ENCODE measurements at regions not wholly inside any gene's neighbourhood (a gene's known extent, or its start where the extent isn't known, plus 50 kb on each side); places are given as distances from the start of the nearest gene placed in this dataset.
"Not testable (repeated sequence)": the region's sequence is repeated elsewhere in the genome, so short reads cannot be mapped to it uniquely, and the experiment has no call there.

DNA sequence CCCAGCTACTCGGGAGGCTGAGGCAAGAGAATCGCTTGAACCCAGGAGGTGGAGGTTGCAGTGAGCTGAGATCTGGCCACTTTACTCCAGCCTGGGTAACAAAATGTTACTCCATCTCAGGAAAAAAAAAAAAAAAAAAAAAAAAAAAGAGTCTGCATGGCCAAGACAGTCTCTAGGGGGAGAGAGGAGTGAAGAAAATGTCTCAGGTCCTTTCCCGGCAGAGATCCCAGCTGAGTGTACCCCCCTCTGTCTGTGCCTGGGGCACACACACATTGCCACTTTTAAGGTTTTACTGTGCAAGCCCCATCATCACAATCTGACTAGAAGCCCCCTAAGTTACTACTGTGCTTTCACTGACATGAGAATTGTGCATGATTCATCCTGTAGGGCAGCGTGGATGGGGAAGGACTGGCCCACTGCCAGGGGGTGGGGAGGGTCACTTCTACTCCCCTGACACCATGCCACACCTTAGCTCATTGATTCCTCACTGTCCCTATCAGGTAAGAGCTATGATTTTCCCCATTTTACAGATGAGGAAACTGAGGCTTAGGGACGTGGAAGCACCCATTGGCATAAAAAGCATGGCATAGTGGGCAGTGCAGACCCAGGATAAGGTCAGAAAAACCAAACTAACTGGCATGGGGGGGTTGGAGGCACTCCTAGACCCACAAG lies 102.3 kb upstream of the LARP1 start:
- DNase-seq = no peak

DNA sequence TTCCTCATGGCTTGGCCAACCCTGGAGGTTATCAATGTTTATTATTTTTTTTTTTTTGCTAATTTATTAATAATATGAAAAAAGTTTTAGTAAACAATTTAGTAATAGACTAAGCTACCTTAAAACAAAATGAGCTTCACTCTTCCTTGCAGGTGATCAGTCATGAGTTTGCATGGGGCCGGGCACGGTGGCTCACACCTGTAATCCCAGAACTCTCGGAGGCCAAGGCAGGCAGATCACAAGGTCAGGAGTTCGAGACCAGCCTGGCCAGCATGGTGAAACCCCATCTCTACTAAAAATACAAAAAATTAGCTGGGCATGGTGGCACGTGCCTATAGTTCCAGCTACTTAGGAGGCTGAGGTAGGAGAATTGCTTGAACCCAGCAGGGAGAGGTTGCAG lies 103.4 kb upstream of the LARP1 start:
- not testable (repeated sequence) for DNase-seq

DNA sequence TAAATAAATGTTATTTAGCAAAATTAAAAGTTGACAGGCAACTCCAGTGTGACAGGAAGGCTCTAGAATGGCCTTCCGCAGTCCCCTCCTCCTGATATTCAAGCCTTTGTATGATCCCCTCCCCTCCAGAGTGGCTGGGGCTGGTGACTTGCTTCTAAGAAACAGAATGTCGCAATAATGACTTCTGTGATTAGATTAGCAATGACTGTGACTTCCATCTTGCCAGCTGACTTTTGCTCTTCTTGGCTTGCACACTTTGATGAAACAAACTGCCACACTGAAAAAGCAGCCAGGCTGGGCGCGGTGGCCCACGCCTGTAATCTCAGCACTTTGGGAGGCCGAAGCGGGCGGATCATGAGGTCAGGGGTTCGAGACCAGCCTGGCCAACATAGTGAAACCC lies 106.5 kb upstream of the LARP1 start:
- DNase-seq = no peak

DNA sequence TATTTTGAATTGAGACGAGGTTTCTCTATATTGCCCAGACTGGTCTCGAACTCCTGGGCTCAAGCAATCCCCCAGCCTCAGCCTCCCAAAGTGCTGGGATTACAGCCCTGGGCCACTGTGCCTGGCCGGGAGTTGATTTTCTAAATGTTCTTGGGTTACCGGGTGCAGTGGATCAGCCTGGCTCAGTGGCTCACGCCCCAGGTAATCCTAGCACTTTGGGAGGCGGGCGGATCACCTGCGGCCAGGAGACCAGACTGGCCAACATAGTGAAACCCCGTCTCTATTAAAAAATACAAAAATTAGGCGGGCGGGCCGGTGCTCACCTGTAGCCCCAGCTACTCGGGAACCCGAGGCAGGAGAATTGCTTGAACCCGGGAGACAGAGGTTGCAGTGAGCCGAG lies 106.9 kb upstream of the LARP1 start:
- no peak for DNase-seq

DNA sequence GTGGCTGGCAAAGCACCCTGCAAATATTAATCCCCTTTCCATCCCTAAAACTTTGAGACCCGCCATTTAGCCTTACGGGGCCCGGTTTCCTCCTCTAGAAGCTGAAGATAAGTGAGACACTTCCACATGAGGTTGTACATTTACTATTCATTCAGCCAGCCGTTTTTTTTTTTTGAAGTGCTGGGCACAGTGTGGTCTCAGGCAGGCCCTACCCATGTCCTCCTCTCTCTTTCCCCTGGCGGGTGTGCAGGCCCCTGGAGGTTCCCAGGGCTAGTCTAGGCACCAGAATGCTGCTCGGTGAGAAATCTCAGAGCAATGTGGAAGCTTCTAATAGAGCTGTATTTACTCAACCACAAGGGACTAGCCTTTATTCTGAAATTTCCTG lies 107.4 kb upstream of the LARP1 start:
- no peak for DNase-seq

DNA sequence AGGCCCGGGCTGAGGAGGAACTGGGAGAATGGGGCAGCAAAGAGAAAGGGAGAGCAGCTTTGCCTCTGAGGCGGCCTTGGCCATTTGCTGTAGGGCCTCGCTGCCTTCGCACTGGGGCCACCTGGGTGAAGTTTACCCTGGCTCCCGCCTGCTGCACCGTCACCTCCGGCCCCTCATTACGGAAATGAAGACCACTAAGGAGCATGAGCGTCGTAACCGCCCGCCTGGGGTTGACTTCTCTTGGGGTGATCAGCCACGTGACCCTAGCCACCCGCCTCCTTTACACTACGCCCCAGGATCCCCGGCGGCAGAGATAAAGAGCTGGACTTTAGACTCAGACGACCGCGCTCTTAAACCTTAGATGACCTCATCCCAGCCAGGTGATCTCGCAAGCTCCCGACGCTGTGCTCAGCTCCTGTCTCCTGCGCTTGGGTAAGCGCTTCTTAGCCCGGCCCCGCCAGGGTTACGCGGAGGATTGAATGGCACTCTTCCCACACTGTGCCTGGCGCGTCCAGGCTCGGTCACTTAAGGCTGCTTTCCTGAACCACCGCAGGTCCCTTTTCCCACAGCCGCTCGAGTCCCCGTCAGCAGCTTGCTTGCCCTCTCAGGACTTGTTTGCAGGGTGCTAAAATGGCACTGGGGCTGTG lies 107.9 kb upstream of the LARP1 start:
- no peak for DNase-seq

DNA sequence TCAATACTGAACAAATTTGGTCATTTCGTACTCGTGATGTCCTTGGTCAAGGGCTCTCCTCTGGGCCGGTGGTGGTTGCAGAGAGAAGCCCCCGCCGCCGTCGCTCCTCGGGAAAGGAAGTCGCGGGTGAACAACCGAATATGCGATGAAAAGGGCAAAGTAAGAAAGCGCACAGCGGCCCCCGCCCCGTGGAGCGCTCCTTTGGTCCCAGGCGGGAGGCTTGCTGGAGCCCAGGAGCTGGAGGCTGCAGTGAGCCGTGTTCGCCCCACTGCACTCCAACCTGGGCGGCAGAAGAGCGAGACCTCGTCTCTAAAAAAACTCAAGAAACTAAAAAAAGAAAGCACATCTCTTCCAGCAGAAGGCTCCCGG lies 108.4 kb upstream of the LARP1 start:
- DNase-seq = no peak

DNA sequence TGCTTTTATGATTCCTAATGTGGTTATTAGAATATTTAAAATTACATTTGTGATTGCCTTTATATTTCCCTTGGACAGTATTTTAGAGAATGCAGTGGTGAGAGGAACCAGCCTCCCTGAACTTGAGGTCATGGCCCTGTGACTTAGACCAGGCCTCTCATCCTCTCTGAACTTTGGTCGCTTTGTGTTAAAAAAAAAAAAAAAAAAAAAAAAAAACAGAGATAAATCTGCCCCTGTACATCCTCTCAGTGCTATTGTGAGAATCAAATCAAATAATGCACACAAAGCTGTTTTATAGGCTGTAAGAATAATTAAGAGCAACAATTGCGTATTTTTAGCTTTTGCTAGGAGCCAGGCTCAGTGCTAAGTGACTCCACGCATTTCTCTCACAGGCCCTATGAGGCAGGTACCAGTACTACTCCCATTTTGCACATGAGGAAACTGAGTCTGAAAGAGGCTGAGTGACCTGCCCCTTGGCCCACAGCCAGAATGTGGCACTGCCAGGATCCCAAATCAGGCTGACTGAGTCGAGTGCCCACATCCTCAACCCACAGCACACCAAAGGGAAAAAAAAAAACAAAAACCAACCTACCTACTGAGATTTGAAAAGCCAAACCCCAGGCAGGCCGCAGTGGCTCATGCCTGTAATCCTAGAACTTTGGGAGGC lies 110.3 kb upstream of the LARP1 start:
- no peak for DNase-seq

DNA sequence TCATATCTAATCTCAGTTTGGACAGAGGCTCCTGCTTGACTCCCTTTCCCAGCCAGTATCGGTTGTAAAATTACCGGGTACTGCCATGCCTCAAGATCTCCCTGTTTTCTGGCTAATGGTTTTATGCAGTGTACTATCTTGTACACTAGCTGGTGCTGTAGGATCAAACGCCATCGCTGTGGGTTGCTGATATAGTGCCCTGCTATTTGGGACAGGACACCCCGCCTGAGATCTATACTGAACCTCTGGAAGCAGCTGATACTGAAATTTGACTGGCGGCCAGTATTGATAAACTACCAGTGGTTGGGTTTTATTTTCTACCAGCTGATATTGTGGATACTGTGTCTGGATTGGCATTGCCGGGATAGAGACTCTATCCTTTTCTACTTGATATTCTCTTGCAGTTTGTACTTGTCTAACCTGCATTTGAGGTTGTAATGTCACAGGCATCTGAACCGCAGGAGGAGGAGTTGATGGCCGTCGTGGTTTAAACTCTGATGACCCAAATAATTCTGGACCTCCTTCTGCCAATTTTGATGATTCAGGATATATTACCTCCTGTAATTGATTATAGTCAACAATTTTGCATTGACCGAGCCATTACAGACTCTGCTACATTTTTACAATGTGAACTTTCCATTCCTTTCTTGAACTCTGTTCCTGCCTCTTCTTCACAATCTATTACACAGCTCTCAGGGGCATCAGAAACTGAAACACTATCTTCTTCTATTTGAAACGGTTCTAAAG lies 112.5 kb upstream of the LARP1 start:
- no peak for DNase-seq

DNA sequence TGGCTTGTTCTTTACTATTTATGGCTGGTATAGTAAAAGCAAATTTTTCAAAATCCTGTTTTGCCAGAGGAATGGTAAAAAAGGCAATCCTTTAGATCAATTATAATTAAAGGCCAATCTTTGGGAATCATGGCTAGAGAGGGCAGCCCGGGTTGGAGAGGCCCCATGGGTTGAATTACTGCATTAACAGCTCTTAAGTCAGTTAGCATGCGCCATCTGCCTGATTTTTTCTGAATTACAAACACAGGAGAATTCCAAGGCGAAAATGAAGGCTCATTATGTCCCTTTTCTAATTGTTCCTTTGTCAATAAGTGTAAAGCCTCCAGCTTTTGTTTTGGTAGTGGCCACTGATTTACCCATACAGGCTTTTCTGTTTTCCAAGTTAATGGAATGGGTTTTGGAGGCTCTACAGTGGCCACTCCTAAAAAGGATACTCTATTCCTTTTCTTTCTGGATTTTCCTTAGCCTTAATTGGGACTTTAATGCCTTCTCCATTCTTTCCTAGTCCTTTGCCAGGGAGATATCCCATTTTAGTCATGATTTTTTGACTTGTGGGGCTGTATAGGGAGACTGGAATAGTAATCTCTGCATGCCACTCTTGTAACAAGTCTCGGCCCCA lies 114.9 kb upstream of the LARP1 start:
- not testable (repeated sequence) for DNase-seq

DNA sequence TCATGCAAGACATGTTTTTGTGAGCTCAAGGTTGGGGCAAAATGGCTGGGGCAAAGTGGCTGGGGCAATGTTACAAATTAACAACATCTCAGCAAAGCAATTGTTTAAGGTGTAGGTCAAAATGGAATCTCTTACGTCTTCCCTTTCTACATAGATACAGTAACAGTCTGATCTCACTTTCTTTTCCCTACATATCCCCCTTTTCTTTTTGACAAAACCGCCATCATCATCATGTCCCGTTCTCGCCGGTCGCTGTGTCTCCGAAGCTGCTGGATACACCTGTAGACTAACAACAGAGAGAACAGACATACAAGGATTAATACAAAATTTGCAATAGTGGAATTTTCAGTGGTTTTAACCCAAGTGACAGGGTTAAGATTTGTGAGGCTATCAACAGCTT lies 118.4 kb upstream of the LARP1 start:
- not testable (repeated sequence) for DNase-seq

DNA sequence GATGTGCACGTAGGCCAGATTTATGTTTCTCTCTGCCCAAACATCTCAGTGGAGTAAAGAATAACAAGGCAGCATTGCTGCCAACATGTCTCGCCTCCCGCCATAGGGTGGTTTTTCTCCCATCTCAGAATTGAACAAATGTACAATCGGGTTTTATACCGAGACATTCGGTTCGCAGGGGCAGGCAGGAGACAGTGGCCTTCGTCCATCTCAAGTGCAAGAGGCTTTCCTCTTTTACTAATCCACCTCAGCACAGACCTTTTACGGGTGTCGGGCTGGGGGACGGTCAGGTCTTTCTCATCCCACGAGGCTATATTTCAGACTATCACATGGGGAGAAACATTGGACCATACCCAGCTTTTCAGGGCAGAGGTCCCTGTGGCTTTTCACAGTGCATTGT lies 118.9 kb upstream of the LARP1 start:
- not testable (repeated sequence) for DNase-seq

DNA sequence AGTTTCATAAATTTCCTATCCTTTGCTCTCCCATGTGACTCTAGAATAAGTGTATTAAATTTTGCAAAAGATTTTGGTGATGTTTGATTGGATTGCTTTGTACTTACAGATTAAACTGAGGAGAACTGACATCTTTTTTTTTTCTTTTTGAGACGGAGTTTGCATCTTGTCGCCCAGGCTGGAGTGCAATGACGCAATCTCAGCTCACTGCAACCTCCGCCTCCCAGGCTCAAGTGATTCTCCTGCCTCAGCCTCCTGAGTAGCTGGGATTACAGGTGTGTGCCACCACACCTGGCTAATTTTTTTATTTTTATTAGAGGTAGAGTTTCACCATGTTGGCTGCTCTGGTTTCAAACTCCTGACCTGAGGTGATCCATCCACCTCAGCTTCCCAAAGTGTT lies 121.4 kb upstream of the LARP1 start:
- not testable (repeated sequence) for DNase-seq

DNA sequence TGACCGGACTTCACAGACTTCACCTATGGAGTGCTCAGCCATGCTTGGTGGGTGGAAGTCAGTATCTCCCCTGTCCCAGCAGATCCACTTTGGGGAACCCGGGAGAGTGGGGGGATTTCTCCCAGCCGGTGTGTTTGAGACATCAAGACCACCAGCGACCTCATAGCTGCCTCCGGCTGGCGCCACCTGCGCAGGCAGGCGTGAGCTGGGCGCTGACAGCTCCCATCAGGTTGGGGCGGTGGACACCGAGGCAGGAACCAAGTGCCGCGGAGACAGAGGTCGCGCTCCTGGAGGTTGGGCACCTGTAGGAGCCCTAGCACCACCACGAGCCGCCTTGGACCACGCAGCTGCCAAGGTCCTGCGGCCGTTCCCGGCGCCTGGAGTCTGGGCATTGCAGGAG lies 124.0 kb upstream of the LARP1 start:
- DNase-seq = no peak

DNA sequence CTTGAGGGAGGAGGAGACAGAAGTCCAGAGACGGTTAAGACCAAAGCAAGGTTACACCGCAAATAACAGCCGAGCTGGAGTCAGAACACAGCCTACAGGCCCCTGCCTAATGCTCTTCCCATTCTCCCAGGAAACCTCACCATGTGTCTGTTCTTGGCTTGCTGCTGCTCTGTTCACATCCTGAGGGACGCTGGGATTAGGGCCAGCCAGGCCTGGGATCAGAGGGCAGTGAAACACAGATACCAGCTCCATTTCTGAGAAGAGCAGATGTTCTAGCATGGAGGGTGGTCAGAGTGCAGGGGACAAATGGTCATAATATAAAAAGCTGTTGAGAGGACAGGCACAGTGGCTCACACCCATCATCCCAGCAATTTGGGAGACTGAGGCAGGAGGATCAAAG lies 124.8 kb upstream of the LARP1 start:
- no peak for DNase-seq

DNA sequence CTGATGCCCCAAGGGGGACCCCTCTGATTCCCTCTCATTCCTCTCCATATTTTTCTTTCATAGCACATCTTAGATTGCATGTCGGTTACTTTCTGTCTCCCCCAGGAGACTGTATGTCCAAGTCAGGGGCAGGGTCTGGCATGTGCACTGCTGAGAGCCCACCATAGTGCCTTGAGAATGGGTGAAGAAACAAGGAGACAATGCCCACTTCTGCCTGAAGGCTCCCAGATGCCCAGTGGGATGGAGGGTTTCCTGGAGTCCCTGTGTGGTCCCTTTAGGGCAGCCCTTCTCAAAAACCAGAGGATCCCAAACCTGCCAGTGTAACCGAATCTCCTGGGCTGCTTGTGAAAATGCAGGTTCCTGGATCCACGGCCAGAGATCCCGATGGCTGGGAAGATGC lies 126.5 kb upstream of the LARP1 start:
- DNase-seq = no peak

DNA sequence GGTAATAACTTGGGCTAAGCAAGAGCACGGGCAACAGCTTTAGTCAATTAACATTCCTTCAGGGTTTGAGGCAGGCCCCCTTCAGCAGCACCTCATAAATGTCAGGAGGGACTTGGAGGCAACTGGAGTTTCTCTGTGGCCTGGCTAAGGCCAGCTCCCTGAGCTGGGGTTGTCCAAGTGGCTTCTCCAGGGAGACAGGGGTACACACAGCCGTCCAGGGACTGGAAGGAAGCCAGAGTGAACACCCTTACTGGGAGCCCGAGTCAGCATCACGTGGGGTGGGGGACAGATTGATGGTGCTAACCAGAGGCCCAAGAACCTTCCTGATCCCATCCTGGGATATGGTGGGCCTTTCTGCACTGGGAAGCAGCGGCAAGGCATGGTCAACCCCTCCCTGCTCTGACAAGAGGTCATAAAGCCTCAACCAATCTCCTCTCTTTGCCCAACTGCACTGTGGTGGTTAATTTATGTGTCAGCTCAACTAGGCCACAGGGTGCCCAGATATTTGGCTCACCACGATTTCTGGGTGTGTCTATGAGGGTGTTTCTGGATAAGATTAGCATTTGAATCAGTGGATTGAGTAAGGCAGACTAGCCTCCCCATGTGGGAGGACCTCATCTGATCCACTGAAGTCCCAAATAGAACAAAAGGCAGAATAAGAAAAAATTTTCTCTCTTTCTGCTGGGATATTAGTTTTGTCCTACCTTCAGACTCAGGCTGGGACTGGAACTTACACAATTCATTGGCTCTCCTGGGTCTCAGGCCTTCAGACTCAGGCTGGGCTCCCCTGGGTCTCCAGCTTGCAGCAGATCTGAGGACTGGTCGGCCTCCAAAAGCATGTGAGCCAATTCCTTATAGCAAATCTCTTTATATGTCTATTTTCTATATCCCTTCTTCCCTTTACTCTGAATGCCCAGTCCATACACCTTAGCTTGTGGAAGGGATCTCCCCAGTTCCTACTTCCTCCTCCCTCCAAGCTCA lies 127.2 kb upstream of the LARP1 start:
- DNase-seq = no peak

DNA sequence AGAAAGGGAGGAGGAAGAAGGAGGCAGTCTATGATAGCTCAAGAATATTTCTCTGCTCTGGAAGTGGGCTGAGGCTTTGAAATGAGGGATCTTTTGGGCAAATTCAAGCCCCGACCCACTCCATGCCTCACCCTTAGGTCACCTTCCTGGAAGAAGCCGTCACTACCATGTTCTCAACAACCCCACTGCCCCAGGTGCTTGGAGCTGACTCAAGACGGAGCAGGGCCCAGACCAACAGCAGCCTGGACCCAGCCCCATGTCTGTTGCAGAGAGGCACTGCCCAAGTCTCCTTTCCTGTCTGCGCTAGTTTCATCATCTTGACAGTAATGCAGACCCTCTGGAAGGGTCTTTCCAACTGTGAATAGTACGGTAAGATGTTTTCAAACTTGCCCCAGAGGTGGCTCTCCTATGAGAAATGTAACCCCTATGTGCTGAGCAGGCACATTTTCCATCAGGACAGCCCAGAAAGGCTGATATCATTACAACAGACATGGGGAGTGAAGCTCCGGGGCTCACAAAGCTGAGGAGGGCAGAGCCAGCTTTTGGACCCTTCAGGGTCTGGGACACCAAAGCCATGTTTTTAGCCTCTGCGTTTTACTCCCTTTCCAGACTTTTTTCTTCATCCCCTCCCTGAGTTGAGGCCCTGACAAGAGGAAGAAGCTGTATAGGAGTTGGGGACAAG lies 128.2 kb upstream of the LARP1 start:
- DNase-seq = no peak

DNA sequence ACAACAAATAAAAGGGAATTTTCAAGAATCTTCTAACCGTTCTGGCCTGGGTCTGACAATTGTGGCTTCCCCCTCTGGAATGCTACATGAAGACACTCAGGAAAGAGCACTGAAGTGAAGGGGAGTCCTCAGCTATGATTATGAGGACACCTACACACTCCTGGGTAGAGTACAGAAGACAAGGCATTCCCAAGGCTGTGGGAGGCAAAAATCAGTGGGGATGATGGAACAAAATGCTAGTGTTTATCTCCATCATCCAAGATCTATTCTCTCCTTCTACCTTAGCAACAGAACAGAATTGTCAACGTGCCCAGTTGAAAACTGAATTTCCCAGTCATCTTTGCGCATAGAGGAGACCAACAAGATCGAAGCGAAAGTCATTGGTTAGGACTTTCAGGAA lies 130.1 kb upstream of the LARP1 start:
- DNase-seq = no peak

DNA sequence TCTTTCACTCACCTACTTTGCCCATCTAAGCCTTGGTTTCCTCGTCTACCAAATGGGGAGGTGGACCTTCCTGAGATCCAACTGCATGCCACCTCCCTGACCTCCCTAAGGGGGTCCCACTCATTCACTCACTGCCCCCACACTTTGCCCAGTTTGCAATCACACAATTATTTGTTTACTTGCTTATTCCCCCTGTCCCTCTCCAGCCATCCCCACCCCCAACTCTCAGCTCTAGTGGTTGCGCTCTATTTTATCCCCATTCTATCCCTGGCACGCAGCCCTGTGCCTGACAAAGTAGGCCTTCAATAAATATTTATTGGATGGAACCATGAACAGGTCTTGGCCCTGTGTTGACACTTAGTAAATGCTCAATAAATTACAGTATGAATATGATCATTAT lies 130.8 kb upstream of the LARP1 start:
- DNase-seq = no peak

DNA sequence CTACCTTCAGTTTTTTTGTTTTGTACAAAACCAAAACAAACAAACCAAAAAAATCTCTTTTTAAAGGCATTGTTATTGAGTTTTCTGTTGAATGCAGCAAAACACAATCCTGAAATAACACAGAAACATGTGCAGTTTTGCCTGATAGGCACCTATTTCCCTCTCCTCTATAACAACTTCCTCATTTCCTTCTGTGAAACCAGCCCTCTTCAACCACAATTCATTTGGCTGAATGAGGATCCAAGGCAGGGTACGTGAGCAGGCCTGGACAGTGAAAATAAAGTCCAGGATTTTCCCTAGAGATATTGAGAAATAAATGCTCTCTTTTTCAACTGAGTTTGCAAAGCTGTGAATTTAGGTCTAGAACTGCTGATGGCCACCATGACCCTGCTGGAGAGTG lies 134.8 kb upstream of the LARP1 start:
- no peak for DNase-seq

DNA sequence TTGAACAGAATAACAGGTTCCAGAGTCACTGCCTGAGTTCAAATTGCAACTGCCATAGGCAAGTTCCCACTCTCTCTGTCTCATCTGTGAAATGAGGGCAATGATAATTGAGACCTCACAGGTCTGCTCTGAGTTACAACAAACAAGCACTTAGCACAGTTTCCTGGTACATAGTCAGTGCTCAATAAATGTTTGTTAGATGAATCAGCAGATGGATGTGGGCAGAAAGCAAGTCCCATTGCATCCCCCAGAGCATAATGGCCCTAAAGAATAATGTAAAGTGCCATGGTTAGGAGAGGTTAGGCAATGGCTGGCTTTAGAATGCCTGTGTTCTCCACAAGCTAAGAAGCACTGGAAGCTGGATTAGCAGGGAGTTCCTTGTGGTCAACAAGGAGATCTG lies 136.5 kb upstream of the LARP1 start:
- no peak for DNase-seq
